ENCODE measurements at regions not wholly inside any gene's neighbourhood (a gene's known extent, or its start where the extent isn't known, plus 50 kb on each side); places are given as distances from the start of the nearest gene placed in this dataset.

GRCh38 chr2:242027676-242028450 is 158.3 kb downstream of the RTP5 start:
- TF ChIP-seq SIN3A (IDR thresholded peaks at IDR 0.05; ENCODE audit: low read depth): no peak
- TF ChIP-seq, protein P1, sequence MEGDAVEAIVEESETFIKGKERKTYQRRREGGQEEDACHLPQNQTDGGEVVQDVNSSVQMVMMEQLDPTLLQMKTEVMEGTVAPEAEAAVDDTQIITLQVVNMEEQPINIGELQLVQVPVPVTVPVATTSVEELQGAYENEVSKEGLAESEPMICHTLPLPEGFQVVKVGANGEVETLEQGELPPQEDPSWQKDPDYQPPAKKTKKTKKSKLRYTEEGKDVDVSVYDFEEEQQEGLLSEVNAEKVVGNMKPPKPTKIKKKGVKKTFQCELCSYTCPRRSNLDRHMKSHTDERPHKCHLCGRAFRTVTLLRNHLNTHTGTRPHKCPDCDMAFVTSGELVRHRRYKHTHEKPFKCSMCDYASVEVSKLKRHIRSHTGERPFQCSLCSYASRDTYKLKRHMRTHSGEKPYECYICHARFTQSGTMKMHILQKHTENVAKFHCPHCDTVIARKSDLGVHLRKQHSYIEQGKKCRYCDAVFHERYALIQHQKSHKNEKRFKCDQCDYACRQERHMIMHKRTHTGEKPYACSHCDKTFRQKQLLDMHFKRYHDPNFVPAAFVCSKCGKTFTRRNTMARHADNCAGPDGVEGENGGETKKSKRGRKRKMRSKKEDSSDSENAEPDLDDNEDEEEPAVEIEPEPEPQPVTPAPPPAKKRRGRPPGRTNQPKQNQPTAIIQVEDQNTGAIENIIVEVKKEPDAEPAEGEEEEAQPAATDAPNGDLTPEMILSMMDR (IDR thresholded peaks at IDR 0.05 in 2 of 3, conservative IDR thresholded peaks at IDR 0.05 in 1 of 3; ENCODE audit: borderline replicate concordance in 1 of 3, insufficient read depth in 1 of 3, low read depth in 2 of 3, low read length in 2 of 3): no peak
- TF ChIP-seq POLR2A (IDR thresholded peaks at IDR 0.05; ENCODE audit: borderline replicate concordance, extremely low read depth, insufficient read depth, insufficient read length): no peak
